ENCODE measurements at regions not wholly inside any gene's neighbourhood (a gene's known extent, or its start where the extent isn't known, plus 50 kb on each side); places are given as distances from the start of the nearest gene placed in this dataset.

DNA sequence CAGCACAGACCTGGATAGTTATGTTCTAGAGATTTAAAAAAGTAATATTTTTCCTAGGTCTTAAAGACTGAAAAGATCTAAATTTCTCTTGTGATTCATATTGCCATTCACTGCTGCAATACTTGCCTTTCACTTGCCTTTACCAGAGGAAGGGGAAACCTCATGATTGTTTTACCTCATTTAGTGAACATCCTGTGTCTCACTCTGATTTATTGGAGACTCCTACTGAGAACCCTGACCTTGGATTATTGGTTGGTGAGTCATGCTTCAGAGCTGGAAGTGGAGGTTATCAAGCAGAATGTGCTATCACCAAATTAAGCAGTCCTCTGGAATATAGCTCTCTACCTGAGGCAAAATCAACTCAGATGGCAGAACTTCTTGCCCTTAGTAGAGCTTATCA is 500.5 kb downstream of the TSN start:
- TF ChIP-seq, protein P1, sequence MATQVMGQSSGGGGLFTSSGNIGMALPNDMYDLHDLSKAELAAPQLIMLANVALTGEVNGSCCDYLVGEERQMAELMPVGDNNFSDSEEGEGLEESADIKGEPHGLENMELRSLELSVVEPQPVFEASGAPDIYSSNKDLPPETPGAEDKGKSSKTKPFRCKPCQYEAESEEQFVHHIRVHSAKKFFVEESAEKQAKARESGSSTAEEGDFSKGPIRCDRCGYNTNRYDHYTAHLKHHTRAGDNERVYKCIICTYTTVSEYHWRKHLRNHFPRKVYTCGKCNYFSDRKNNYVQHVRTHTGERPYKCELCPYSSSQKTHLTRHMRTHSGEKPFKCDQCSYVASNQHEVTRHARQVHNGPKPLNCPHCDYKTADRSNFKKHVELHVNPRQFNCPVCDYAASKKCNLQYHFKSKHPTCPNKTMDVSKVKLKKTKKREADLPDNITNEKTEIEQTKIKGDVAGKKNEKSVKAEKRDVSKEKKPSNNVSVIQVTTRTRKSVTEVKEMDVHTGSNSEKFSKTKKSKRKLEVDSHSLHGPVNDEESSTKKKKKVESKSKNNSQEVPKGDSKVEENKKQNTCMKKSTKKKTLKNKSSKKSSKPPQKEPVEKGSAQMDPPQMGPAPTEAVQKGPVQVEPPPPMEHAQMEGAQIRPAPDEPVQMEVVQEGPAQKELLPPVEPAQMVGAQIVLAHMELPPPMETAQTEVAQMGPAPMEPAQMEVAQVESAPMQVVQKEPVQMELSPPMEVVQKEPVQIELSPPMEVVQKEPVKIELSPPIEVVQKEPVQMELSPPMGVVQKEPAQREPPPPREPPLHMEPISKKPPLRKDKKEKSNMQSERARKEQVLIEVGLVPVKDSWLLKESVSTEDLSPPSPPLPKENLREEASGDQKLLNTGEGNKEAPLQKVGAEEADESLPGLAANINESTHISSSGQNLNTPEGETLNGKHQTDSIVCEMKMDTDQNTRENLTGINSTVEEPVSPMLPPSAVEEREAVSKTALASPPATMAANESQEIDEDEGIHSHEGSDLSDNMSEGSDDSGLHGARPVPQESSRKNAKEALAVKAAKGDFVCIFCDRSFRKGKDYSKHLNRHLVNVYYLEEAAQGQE (IDR thresholded peaks at IDR 0.05; ENCODE audit: insufficient read depth in 1 of 2, low read depth in 2 of 2, low read length in 2 of 2), result no peak
- TF ChIP-seq POLR2AphosphoS5 (IDR thresholded peaks at IDR 0.05; ENCODE audit: low read depth, low read length) (no peak), FOXP2 (optimal IDR thresholded peaks at IDR 0.05; ENCODE audit: borderline replicate concordance, extremely low read depth, extremely low read length, insufficient read depth) (no peak), SIN3A (IDR thresholded peaks at IDR 0.05; ENCODE audit: borderline replicate concordance, insufficient read depth, low read length) (no peak), TAF1 (IDR thresholded peaks at IDR 0.05; ENCODE audit: borderline replicate concordance, insufficient read depth, low read length) (no peak)

DNA sequence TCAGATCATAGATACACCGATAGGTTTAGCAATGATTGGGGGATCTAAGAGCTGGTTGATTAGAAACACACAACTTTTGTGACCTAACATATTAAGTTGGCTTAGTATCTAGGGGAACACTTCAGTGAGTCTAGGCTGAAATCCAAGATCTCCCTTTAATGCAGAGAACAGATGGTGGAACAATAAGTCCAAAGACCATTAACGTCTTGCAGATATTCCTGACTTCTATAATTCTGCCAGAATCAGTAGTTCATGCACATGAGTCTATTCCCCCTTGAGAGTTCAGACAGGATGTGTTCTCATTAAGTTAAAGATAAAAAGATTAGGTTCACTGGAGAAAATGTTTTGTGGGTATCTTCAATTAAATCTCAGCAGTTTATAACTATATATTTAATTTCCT is 506.5 kb downstream of the TSN start:
- no peak for TF ChIP-seq FOXP2 (optimal IDR thresholded peaks at IDR 0.05; ENCODE audit: borderline replicate concordance, extremely low read depth, extremely low read length, insufficient read depth)
- TF ChIP-seq, protein P1 (IDR thresholded peaks at IDR 0.05; ENCODE audit: insufficient read depth in 1 of 2, low read depth in 2 of 2, low read length in 2 of 2), result no peak
- TF ChIP-seq POLR2AphosphoS5 (IDR thresholded peaks at IDR 0.05; ENCODE audit: low read depth, low read length), result no peak

DNA sequence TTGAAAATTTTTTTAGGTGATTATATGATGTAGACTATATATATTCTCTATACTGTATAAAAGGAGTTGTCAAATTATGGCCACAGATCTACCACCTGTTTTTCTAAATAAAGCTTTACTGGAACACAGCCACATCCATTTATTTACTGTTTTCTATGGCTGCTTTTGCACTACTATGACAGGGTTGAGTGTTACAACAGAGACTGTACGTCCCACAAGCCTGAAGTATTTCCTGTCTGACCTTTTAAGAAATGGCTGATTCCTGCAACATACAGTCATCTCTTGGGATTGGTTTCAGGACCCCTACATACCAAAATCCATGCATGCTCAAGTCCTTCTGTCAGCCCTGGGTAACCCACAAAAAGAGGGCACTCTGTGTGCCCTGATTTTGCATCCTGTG is 508.3 kb downstream of the TSN start:
- TF ChIP-seq TAF1 (IDR thresholded peaks at IDR 0.05; ENCODE audit: borderline replicate concordance, insufficient read depth, low read length) (no peak), FOXP2 (optimal IDR thresholded peaks at IDR 0.05; ENCODE audit: borderline replicate concordance, extremely low read depth, extremely low read length, insufficient read depth) (no peak), POLR2AphosphoS5 (IDR thresholded peaks at IDR 0.05; ENCODE audit: low read depth, low read length) (no peak), SIN3A (IDR thresholded peaks at IDR 0.05; ENCODE audit: borderline replicate concordance, insufficient read depth, low read length) (no peak)
- TF ChIP-seq, protein P1 (IDR thresholded peaks at IDR 0.05; ENCODE audit: insufficient read depth in 1 of 2, low read depth in 2 of 2, low read length in 2 of 2), result no peak

DNA sequence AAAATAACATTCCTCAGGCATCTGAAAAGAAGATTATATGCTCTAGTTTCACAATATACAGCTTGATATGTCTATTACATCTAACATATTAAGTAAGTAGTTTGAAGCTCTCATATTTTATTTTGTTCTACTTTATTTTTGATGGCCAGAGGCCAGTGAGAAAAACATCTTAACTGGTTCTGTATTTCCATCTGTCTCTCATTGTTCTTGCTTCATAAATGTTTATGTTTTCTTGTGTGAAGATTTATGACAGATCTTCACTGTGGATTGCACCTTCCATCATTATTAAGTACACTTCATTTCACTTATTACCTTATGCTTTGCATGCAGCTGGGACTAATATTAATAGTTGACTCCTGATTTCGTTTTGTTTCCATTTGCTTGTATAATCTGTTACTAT is 511.2 kb downstream of the TSN start:
- TF ChIP-seq FOXP2 (optimal IDR thresholded peaks at IDR 0.05; ENCODE audit: borderline replicate concordance, extremely low read depth, extremely low read length, insufficient read depth) (no peak), SIN3A (IDR thresholded peaks at IDR 0.05; ENCODE audit: borderline replicate concordance, insufficient read depth, low read length) (no peak), TAF1 (IDR thresholded peaks at IDR 0.05; ENCODE audit: borderline replicate concordance, insufficient read depth, low read length) (no peak), POLR2AphosphoS5 (IDR thresholded peaks at IDR 0.05; ENCODE audit: low read depth, low read length) (no peak)
- TF ChIP-seq, protein P1 (IDR thresholded peaks at IDR 0.05; ENCODE audit: insufficient read depth in 1 of 2, low read depth in 2 of 2, low read length in 2 of 2), result no peak

DNA sequence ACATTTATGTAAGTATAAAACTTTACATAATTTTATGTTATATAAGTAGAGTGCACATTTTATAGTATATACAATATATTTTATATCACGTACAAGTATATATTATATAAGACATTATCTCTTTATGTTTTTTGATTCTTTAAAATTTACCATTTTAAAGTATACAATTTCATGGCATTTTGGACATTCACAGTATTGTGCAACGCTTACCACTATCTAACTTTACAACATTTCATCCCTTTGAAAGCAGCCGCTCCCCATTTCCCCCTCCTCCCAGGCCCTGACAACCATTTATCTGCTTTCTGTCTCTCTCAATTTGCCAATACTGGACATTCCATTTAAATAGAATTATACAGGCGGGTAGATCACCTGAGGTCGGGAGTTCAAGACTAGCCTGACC is 512.5 kb downstream of the TSN start:
- no peak for TF ChIP-seq SIN3A (IDR thresholded peaks at IDR 0.05; ENCODE audit: borderline replicate concordance, insufficient read depth, low read length)
- no peak for TF ChIP-seq FOXP2 (optimal IDR thresholded peaks at IDR 0.05; ENCODE audit: borderline replicate concordance, extremely low read depth, extremely low read length, insufficient read depth)
- TF ChIP-seq TAF1 (IDR thresholded peaks at IDR 0.05; ENCODE audit: borderline replicate concordance, insufficient read depth, low read length), result no peak
- TF ChIP-seq, protein P1 (IDR thresholded peaks at IDR 0.05; ENCODE audit: insufficient read depth in 1 of 2, low read depth in 2 of 2, low read length in 2 of 2), result no peak
- no peak for TF ChIP-seq POLR2AphosphoS5 (IDR thresholded peaks at IDR 0.05; ENCODE audit: low read depth, low read length)

Measured in PFSK-1 (cell line).